ENCODE measurements at regions not wholly inside any gene's neighbourhood (a gene's known extent, or its start where the extent isn't known, plus 50 kb on each side); places are given as distances from the start of the nearest gene placed in this dataset.

- no peak for TF ChIP-seq EZH2 (IDR thresholded peaks at IDR 0.05; ENCODE audit: borderline replicate concordance, low read depth, low read length, poor library complexity, severe bottlenecking)
- TF ChIP-seq CTCF (conservative IDR thresholded peaks at IDR 0.05; ENCODE audit: low read depth, low read length): no peak
Observed at GRCh38 chr13:33409673-33410510, 124.3 kb upstream of the STARD13 start.
